Panc1 (cell line): ENCODE measurements at regions not wholly inside any gene's neighbourhood (a gene's known extent, or its start where the extent isn't known, plus 50 kb on each side); places are given as distances from the start of the nearest gene placed in this dataset.

Experiments
- ATAC-seq: fragments of 200-7000 bp; cut with Tn5 transposase; 2 replicates; pipeline ENCODE4 v1.9.1; 2020; ENCODE audit warnings: mild to moderate bottlenecking, moderate library complexity
- BruUV-seq: library from RNA; stranded (reverse); fragments of 400-500 nt; replicated peaks from 2 replicates; lab custom pipeline; 2021; lab: Mats Ljungman, UMichigan
- CTCF ChIA-PET: fragments of 300-600 bp; sonication (Branson Sonifier 250); formaldehyde crosslinking; loops from one replicate; lab custom pipeline; 2022; ENCODE audit warnings: antibody characterized with exemption; lab: Charles Lee
- POLR2A ChIA-PET: fragments of 300-600 bp; sonication (Branson Sonifier 250); formaldehyde crosslinking; loops from one replicate; lab custom pipeline; 2022; ENCODE audit warnings: antibody characterized with exemption; lab: Charles Lee
- DNase-seq: peaks from one replicate; pipeline ENCODE4 v3.0.0-alpha.2; 2010; ENCODE audit warnings: low read depth, low spot score
- H3K27ac ChIP-seq: 2 replicates; pipeline ENCODE4 v1.5.1; 2011; ENCODE audit warnings: mild to moderate bottlenecking, low read length, inconsistent platforms
- H3K27me3 ChIP-seq: fragments of 200-500 bp; sonication (Bioruptor generic); 2 replicates; pipeline ENCODE4 v1.6.0; 2014; ENCODE audit warnings: low read length, inconsistent platforms; ENCODE audit not compliant: control insufficient read depth, insufficient read depth
- H3K36me3 ChIP-seq: fragments of 200-500 bp; sonication (Bioruptor generic); 2 replicates; pipeline ENCODE4 v1.5.1; 2014; ENCODE audit warnings: inconsistent platforms, mild to moderate bottlenecking, low read length, moderate library complexity; ENCODE audit not compliant: control insufficient read depth, insufficient read depth
- H3K4me1 ChIP-seq: 2 replicates; pipeline ENCODE4 v1.5.1; 2011; ENCODE audit warnings: inconsistent platforms, mild to moderate bottlenecking, low read length, moderate library complexity; ENCODE audit not compliant: control insufficient read depth, insufficient read depth
- H3K4me3 ChIP-seq, 2 experiments: 2 replicates each; pipeline ENCODE4 v1.5.1; 2011 to 2012; ENCODE audit warnings: low read depth in 2 of 2, low read length in 2 of 2, mild to moderate bottlenecking in 2 of 2, inconsistent platforms in 1 of 2, moderate library complexity in 1 of 2
- H3K9me3 ChIP-seq: fragments of 200-500 bp; sonication (Bioruptor generic); 2 replicates; pipeline ENCODE4 v1.5.1; 2014; ENCODE audit warnings: low read depth, mild to moderate bottlenecking, inconsistent platforms, low read length, moderate library complexity; ENCODE audit not compliant: control insufficient read depth, insufficient read depth
- CTCF ChIP-seq: fragments of 450-650 bp; IDR thresholded peaks from 2 replicates; pipeline ENCODE4 v1.5.1; 2017; ENCODE audit warnings: mild to moderate bottlenecking
- POLR2AphosphoS5 ChIP-seq: IDR thresholded peaks from 2 replicates; pipeline ENCODE4 v1.6.1; 2012; ENCODE audit warnings: mild to moderate bottlenecking, low read depth, low read length, moderate library complexity
- REST ChIP-seq, 2 experiments: IDR thresholded peaks; 2 replicates each; pipeline ENCODE4 v1.6.1; 2011 to 2012; ENCODE audit warnings: low read depth in 2 of 2, control low read depth in 1 of 2, low read length in 1 of 2, mild to moderate bottlenecking in 1 of 2, moderate library complexity in 1 of 2; ENCODE audit not compliant: insufficient read depth in 1 of 2
- SIN3A ChIP-seq: IDR thresholded peaks from 2 replicates; pipeline ENCODE4 v1.6.1; 2012; ENCODE audit warnings: low read depth, mild to moderate bottlenecking, low read length, moderate library complexity, borderline replicate concordance; ENCODE audit not compliant: insufficient read depth
- TCF7L2 ChIP-seq: IDR thresholded peaks from 2 replicates; pipeline ENCODE4 v1.6.1; 2011; ENCODE audit warnings: mild to moderate bottlenecking, low read depth, low read length, inconsistent platforms
- in situ Hi-C: cut with HindIII; loops from 2 replicates; pipeline ENCODE4 v1.10.0; 2016; ENCODE audit warnings: low sequenced_read_pairs, low pct_unique_long_range_greater_than_20kb
- intact Hi-C: fragments of 100-400 bp; cut with micrococcal nuclease; formaldehyde crosslinking; loops from one replicate; pipeline ENCODE4 v1.10.0; 2022; ENCODE audit not compliant: unreplicated experiment

- H3K9me3 ChIP-seq: no peaks in the 10 kb centered on the region
- H3K27me3 ChIP-seq: no peaks in the 10 kb centered on the region
- no peaks in the 10 kb centered on the region for H3K4me1 ChIP-seq
- in situ Hi-C loops (no loop called here), intact Hi-C loops (no loop called here)
- DNase-seq: no peak
- H3K27ac ChIP-seq: no peak overlapping the region
- POLR2A ChIA-PET: no interaction called here
- CTCF ChIA-PET: no interaction called here
- no peak for ATAC-seq
- H3K36me3 ChIP-seq: no peaks in the 10 kb centered on the region
- TF ChIP-seq REST (IDR thresholded peaks at IDR 0.05; ENCODE audit: insufficient read depth in 1 of 2, low read depth in 2 of 2, low read length in 1 of 2) (no peak), POLR2AphosphoS5 (no peak), SIN3A (no peak), TCF7L2 (no peak), CTCF (no peak)
- BruUV-seq: no TSS peak
- no peak overlapping the region for H3K4me3 ChIP-seq
Measured at GRCh38 chr13:40243047-40243446, 423.4 kb downstream of the FOXO1 start.

- no peak overlapping the region for H3K4me3 ChIP-seq
- H3K27ac ChIP-seq: no peak overlapping the region
- BruUV-seq: no TSS peak
- no peaks in the 10 kb centered on the region for H3K9me3 ChIP-seq
- ChIA-PET POLR2A (no interaction called here), CTCF (no interaction called here)
- TF ChIP-seq CTCF: no peak
- TF ChIP-seq SIN3A: no peak
- no peak for TF ChIP-seq POLR2AphosphoS5
- no peak for TF ChIP-seq TCF7L2
- TF ChIP-seq REST (IDR thresholded peaks at IDR 0.05; ENCODE audit: insufficient read depth in 1 of 2, low read depth in 2 of 2, low read length in 1 of 2): no peak
- no peaks in the 10 kb centered on the region for H3K4me1 ChIP-seq
- no peak for ATAC-seq
- no peaks in the 10 kb centered on the region for H3K27me3 ChIP-seq
- no peak for DNase-seq
- in situ Hi-C loops (no loop called here), intact Hi-C loops (no loop called here)
- no peaks in the 10 kb centered on the region for H3K36me3 ChIP-seq
Measured at GRCh38 chr13:40243982-40244381, 422.5 kb downstream of the FOXO1 start.
